DMS 273 (cell line): ENCODE measurements at regions not wholly inside any gene's neighbourhood (a gene's known extent, or its start where the extent isn't known, plus 50 kb on each side); places are given as distances from the start of the nearest gene placed in this dataset.
"Not testable (repeated sequence)": the region's sequence is repeated elsewhere in the genome, so short reads cannot be mapped to it uniquely, and the experiment has no call there.

Experiments used
- DNase-seq: peaks from one replicate; lab custom pipeline; 2025; ENCODE audit not compliant: unreplicated experiment; lab: John Stamatoyannopoulos, UW

DNA sequence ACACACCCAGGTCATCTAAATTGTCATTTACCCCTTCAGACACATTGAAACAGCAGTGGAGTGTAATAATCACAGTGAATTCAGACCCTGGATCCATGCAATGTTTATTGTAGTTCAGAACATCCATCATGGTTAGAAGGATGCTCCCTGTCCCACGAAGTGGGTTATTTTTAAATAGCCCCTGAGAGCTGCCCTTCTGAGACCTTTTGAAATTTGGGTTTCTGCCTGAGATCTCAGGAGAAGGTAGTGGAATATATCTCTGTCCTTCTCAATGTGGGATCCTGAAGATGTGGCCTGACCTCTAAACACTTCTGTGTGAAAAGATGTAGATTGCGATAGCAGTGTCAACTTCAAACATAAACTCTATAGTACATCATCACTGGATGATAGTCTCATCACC, 1080.6 kb downstream of the TMEM121 start:
- no peak for DNase-seq

DNA sequence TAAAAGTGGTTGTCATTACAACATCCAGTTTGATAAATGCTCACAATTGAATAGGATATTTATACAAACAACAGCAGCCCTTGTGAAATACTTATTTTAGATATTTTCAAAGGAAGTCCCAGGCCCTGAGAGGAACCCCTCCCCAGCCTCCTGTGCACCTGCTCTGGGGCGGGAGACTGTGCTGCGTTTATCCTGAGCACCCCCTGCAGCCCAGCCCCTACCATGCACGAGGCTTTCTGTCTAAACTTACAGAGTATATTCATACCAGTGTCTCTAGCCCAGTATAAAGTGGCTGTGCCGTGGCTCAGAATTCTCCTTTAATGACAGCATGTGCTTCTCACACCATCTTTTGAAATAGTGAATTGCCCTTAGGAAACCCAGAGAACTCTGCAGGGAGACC, 1084.3 kb downstream of the TMEM121 start:
- no peak for DNase-seq

DNA sequence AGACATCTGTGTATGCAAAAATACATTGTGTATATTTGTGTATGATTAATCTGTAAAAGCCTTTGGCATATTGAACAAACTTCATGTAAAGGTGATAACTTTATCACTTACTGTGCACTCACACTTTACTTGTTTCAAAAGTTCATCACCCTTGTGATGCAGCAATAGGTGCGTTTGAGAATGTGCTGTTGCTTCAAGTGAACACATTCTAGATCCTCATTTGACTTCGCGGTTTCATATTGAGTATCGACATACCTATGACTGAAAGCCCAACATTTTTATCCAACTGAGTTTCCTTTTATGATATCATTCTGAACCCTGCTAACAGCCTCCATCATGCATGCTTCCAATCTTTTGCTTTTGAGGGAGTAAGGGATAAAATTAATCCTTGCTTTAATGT, 1086.9 kb downstream of the TMEM121 start:
- DNase-seq, result no peak

DNA sequence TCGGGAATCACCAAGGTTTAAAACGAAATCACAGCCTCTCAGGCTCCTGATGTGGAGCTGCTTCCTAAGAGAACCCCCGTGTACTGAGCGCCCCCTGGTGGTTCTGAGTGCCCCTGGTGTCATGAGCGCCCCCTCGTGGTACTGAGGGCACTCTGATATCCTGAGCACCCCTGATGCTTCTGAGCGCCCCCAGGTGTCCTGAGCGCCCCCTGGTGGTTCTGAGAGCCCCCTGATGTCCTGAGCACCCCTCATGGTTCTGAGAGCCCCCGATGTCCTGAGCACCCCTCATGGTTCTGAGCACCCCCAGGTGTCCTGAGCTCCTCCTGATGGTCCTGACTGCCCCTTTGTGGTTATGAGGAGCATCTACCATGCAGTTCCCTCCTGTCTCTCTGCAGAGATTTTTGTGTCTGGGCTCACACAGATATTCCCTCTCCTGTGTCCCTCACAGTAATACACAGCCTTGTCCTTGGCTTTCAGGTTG, 1092.1 kb downstream of the TMEM121 start:
- DNase-seq, result peak; percentile 80

DNA sequence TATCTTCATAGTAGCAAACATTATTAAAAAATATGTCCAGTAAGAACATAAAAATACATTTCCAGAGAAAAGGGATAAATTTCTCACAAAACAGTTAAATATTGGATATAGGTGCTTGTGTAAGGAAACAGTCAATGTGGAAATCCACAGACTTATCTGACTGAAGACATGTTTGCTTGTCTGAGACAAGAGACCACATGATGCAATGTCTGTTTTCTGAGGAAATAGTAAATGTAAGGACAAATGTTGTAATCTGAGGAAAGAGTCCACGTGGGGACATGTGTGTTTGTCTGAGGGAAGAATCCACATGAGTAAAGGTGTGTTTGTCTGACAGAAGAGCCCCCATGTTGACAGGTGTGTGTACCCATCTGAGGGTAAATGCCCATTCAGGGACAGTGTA, 1093.2 kb downstream of the TMEM121 start:
- no peak for DNase-seq

DNA sequence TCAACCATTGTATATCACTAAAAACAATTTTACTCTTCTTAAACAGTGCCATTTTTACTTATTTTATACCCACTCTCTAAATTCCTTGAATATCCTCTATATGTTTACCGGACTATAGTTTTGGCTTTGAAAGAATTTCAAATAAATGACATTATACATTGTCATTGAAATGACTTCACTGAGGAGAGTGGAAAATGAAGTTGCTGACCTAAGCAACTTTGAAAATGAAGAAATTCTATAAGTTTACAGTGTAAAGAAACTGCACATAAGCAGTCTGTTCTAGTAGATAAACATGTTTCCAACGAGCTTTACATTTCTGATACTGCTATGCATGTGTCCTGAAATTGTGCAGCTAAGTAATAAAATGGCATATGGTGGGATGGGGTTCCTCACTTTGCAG, 1094.0 kb downstream of the TMEM121 start:
- DNase-seq, result no peak

DNA sequence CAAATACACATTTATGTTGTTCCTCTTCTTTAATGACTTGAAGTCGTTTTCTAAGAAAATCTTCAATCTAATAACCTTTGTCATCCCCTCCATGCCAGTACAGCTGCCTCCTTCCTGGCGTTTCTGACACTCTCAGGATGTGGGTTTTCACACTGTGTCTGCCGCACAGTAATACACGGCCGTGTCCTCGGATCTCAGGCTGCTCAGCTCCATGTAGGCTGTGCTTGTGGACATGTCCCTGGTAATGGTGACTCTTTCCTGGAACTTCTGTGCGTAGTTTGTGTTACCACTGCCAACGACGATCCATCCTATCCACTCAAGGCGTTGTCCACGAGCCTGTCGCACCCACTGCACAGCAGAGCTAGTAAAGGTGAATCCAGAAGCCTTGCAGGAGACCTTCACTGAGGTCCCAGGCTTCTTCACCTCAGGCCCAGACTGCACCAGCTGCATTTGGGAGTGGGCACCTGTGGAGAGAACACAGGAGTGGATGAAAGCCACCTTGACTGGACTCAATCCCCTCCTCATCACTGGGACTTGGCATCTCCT, 1095.9 kb downstream of the TMEM121 start:
- DNase-seq, result no peak

DNA sequence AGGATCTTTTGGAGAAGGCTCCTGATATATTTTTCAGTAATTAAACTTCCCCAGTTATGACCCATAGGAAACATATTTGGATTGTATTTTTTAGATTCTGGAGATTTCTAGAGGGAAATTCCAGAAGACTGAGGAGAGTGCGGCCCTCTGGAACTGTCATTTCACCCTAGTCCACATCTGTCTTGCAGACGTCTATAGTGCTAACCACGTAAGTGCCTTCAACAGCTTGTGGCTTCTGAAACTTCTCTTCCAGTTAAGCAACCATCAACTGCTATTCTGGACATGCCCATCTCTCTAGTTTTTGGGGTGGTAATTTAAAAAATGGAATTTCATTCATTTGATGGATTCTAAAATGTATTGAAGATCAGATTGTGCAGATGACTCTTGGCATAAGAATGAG, 1098.8 kb downstream of the TMEM121 start:
- no peak for DNase-seq

DNA sequence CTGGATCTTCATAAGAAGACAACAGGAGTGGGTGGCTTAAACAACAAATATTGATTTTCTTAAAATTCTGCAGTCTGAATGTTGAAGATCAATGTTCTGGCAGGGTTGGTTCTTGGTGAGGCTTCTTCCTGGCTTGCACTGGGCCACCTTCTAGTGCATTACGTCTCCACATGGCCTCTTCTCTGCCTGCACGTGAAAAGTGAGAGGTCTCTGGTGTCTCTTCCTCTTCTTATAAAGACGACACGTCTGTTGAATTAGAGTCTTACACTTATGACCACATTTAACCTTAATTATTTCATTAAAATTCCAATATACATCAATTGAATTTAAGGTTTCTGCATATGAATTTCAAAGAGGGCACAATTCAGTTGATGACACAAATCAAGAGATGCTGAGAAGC, 1100.1 kb downstream of the TMEM121 start:
- DNase-seq, result not testable (repeated sequence)

DNA sequence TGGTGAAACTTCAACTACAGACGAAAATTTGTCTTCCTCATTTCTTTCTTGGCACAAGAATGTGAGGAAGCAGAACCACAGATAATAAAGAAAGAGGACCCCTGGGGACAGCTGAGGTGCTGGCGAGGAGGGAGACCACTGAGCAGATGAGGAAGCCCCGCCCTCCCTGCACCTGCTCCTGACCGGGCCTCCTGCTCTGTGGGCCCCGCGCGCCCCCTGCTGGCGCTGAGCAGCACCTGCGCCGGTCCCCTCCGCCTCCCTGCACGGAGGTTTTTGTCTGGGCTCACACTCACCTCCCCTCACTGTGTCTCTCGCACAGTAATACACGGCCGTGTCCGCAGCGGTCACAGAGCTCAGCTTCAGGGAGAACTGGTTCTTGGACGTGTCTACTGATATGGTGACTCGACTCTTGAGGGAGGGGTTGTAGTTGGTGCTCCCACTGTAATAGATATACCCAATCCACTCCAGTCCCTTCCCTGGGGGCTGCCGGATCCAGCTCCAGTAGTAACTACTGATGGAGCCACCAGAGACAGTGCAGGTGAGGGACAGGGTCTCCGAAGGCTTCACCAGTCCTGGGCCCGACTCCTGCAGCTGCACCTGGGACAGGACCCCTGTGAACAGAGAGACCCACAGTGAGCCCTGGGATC, 1100.7 kb downstream of the TMEM121 start:
- peak; percentile 70 for DNase-seq

DNA sequence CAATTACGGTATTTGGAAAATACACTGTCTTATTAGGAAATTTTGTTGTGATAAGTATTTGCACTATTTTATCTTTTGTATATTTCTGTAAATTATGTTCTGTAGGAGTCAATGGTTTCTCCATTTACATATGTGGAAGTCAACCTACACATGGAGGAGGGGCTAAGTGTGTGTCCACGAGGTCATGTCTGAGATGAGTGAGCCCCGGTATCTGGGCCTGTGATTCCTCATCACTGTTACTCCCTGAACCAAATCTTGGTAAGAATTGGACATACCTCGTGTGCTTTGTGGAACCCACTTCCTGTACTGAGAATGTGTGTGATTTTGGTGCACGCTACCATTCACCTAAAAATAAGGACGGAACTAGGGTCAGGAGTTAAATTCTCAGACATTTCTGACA, 1105.5 kb downstream of the TMEM121 start:
- DNase-seq, result no peak

DNA sequence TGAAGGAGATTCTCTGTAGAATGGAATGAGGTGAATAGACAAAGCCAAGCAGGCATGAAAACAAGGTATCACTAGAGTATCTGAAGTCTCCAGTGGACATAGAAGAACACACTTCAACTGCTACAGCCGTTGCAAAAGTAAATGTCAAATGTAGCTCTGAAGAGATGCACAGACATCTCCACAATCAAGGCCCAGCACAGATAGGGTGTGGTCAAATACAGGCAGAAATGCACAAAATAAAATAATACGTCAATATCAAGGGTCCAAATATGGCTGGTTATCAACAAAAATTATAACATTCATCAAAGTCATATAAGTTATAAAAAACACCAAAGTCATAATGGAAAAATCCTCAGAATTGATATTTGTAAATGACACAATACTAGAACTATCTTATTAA, 1107.3 kb downstream of the TMEM121 start:
- no peak for DNase-seq

DNA sequence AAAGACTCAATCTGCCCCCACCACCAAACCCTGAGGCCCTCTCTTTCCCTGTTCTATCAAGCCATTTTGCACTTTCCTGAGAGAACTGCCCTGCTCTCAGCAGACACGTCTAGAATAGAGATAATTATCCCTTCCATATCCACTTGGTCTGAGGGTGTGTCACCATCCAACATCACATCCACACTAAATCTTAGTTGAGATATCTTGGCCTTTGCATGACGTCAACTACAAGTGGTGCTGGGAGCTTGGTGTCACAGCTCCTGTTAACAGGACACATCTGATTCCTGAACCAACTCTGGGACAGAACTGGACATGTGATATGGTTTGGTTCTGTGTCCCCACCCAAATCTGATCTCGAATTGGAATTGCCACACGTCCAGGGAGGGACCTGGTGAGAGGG, 1109.2 kb downstream of the TMEM121 start:
- DNase-seq, result no peak

DNA sequence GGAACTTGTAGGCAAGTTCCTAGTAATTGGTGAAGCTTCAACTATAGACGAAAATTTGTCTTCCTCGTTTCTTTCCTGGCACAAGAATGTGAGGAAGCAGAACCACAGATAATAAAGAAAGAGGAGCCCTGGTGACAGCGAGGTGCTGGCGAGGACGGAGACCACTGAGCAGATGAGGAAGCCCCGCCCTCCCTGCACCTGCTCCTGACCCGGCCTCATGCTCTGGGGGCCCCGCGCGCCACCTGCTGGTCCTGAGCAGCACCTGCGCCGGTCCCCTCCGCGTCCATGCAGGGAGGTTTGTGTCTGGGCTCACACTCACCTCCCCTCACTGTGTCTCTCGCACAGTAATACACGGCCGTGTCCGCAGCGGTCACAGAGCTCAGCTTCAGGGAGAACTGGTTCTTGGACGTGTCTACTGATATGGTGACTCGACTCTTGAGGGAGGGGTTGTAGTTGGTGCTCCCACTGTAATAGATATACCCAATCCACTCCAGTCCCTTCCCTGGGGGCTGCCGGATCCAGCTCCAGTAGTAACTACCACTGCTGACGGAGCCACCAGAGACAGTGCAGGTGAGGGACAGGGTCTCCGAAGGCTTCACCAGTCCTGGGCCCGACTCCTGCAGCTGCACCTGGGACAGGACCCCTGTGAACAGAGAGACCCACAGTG, 1112.5 kb downstream of the TMEM121 start:
- peak; percentile 38 for DNase-seq

DNA sequence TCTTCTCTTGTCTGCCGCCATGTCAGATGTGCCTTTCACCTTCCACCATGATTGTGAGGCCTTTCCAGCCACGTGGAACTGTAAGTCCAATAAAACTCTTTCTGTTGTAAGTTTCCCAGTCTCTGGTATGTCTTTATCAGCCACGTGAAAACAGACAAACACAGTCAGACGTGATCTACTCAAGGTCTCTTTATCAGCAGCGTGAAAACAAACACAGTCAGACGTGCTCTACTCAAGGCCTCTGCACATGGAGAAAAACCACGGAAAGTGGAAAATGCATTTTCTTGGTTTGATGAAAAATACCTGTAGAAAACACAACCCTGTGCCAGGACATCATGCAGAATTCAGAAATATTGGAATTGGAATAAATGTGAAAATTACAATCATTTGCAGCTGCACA, 1115.7 kb downstream of the TMEM121 start:
- DNase-seq, result no peak

DNA sequence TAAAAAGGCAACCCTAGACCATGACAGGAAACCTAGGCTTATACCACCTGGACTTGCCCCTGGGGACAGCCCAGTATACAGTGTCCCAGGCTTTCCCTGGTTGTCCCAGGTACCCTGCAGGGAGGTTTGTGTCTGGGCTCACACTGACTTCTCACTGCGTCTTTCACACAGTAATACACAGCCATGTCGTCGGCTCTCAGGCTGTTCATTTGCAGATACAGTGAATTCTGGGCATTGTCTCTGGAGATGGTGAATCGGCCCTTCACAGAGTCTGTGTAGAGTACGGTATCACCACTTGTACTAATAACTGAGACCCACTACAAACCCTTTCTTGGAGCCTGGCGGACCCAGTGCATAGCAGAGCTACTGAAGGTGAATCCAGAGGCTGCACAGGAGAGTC, 1116.6 kb downstream of the TMEM121 start:
- not testable (repeated sequence) for DNase-seq

DNA sequence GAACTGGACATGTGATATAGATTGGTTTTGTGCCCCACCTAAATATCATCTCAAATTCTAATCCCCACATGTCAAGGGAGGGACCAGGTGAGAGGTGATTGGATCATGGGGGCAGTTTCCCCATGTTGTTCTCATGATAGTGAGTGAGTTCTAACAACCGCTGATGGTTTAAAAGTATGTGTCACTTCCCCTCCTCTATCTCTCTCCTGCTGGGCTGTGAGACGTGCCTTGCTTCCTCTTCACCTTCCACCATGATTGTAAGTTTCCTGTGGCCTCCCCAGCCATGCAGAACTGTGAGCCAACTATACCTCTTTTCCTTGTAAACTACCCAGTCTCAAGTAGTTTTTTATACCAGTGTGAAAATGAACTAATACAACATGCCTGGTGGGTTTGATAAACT, 1122.5 kb downstream of the TMEM121 start:
- not testable (repeated sequence) for DNase-seq

DNA sequence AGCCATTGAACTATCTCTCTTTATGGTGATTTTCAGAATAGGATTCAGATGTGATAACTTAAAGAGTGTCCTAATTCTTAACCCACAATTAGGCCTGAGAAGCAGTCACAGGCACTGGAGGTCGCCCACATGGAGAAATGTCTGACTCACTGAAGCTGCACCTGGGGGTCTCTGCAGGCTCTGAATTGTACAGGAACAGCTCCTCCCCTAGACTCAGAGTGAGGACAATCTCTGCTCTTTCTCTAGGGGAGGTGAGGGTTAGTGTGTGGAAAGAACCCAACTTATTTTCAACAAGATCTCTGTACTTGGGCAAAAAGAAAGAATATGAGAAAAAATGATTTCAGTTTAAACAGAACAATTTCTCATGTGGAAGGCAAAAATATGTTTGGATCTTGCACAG, 1124.6 kb downstream of the TMEM121 start:
- no peak for DNase-seq

DNA sequence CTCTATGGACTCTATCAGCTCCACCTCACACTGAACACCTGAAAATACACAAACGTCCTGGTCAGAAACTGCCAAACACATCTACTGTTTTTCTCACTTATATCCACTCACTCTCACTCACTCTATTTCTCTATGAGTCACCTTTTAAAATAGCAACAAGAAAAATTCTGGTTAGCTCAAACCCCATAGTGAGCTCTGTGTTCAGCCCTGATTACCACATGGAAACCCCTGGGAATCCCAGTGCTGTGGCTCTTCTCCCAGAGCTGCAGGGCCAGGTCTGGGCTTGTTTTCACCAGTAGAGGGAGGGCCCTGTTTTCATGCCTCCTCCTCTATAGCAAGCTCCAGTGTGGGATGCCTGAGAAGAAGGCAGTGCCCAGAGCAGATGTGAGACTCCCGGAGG, 1126.1 kb downstream of the TMEM121 start:
- DNase-seq, result no peak

DNA sequence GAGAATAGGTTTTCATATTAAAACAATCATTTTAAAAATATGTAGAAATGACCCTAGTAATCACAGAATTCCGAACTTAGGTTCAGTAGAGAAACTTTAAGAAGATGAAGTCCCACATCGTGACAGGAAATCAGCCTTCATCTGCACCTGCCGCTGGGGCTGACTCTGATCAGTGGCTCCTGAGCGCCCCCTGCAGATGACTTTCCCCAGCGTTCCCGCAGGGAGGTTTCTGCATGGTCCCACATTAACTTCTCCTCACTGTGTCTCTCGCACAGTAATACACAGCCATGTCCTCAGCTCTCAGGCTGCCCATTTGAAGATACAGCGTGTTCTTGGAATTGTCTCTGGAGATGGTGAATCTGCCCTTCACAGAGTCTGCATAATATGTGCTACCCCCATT, 1131.1 kb downstream of the TMEM121 start:
- DNase-seq, result no peak

DNA sequence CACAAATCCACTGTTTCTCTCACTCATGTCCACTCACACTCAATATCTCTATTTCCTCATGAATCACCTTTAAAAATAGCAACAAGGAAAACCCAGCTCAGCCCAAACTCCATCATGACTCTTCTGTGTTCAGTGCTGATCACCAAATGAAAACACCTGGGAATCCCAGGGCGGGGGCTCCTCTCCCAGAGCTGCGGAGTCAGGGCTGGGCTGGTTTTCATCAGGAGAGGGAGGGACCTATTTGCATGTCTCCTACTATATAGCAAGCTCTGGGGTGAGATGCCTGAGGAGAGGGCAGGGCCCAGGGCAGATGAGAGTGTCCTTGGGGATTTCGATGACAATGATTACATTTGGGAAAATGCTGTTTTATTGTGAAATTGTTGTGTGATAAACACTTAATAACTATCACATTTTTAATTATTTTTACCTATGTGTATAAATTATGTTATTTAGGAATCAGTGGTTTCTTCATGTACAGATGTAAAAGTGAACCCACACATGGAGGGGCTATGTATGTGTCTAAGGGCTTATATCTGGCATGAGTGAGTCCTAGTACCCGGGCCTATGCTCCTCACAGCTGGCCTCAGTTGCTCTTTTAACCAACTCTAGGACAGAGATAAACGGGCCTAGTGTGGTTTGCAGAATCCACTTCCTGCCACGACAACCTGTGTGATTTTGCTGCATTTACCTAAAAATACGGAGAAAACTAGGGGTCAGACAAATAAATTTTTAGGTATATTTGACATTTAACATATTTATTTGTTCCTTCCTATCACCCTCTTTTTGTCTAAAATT, 1131.9 kb downstream of the TMEM121 start:
- not testable (repeated sequence) for DNase-seq

DNA sequence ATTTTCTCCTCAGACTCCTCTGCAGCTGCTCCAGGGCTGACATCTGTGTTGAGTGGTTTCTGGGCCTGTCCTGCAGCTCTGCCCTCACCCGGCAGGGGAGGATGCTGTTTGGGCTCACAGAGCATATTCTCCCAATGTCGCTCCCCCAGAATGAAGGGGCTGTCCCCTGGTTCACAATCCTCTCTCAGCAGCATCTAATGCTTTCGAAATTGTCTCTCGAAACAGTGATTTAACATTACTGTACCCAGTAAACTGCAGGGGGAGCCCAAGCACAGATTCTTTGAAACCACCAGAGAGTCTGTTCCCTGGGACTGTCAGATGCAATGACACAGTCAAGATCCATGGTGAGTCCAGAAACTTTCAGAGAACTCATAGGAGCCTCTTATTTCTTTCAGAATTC, 1135.2 kb downstream of the TMEM121 start:
- peak; percentile 27 for DNase-seq
